ENCODE measurements at regions not wholly inside any gene's neighbourhood (a gene's known extent, or its start where the extent isn't known, plus 50 kb on each side); places are given as distances from the start of the nearest gene placed in this dataset.

DNA sequence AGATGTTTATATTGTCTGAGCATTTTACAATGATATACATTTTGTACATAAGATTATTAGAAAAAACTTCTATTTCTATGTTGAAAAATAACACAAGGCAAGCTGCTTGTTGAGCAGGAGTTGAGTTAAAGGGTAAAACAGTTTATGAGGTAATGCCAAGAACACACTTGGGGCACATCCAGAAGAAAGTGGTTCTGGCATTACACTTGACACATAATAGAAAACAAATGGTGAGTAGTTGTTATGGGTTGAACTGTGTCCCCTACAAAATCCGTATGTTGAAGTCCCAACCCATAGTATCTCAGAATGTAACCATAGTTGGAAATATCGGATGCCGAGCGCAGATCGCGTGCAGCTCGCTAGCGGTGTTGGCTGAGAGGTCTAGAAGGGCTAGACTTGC, 354.3 kb upstream of the GOT2 start:
- Histone ChIP-seq H3K36me3 (ENCODE audit: low read length) (no peaks in the 10 kb centered on the region), H3K9me3 (ENCODE audit: insufficient read depth, low read length) (no peaks in the 10 kb centered on the region), H4K20me1 (ENCODE audit: low read depth, low read length) (no peaks in the 10 kb centered on the region), H3K79me2 (ENCODE audit: insufficient read depth, low read length) (no peaks in the 10 kb centered on the region), H3K4me3 (ENCODE audit: insufficient read depth, low read length, poor library complexity, severe bottlenecking) (no peak overlapping the region), H3K9me2 (replicated peaks; ENCODE audit: insufficient read depth, low read length) (no peaks in the 10 kb centered on the region), H3K27ac (ENCODE audit: low read depth, low read length) (no peak overlapping the region), H3K9ac (ENCODE audit: low read length) (no peak overlapping the region), H2AFZ (ENCODE audit: low read depth, low read length, severe bottlenecking) (no peak overlapping the region), H3K27me3 (ENCODE audit: low read length) (no peaks in the 10 kb centered on the region), H3K4me2 (ENCODE audit: low read depth, low read length, poor library complexity, severe bottlenecking) (no peak overlapping the region), H3F3A (ENCODE audit: insufficient read depth) (no peaks in the 10 kb centered on the region)
- TF ChIP-seq, protein P1, sequence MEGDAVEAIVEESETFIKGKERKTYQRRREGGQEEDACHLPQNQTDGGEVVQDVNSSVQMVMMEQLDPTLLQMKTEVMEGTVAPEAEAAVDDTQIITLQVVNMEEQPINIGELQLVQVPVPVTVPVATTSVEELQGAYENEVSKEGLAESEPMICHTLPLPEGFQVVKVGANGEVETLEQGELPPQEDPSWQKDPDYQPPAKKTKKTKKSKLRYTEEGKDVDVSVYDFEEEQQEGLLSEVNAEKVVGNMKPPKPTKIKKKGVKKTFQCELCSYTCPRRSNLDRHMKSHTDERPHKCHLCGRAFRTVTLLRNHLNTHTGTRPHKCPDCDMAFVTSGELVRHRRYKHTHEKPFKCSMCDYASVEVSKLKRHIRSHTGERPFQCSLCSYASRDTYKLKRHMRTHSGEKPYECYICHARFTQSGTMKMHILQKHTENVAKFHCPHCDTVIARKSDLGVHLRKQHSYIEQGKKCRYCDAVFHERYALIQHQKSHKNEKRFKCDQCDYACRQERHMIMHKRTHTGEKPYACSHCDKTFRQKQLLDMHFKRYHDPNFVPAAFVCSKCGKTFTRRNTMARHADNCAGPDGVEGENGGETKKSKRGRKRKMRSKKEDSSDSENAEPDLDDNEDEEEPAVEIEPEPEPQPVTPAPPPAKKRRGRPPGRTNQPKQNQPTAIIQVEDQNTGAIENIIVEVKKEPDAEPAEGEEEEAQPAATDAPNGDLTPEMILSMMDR (IDR thresholded peaks at IDR 0.05; ENCODE audit: insufficient read depth, low read length, poor library complexity, severe bottlenecking) = no peak
- TF ChIP-seq EZH2phosphoT487 (conservative IDR thresholded peaks at IDR 0.05; ENCODE audit: low read length) = no peak

DNA sequence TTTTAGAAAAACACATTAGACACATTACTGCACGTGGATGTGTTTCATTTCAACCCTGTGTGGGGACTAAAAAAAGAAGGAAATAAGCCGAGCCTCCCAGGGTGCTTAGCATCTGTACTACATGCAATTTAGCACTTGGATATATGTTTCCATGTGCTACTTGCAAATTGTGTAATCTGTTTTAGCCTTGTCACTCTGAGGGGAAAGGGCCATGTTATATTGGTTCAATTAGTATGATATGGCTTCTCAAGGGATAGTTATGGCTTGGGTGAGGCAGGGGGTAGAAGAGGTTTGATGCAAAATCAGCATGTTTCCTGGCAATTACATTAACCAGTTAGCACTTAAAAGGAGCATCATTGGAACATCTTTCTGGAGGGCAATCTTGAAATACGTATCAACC, 353.5 kb upstream of the GOT2 start:
- Histone ChIP-seq H3K79me2 (ENCODE audit: insufficient read depth, low read length) (no peaks in the 10 kb centered on the region), H3K9me3 (ENCODE audit: insufficient read depth, low read length) (no peaks in the 10 kb centered on the region), H3K9me2 (replicated peaks; ENCODE audit: insufficient read depth, low read length) (no peaks in the 10 kb centered on the region), H3K27ac (ENCODE audit: low read depth, low read length) (no peak overlapping the region), H4K20me1 (ENCODE audit: low read depth, low read length) (no peaks in the 10 kb centered on the region), H3K9ac (ENCODE audit: low read length) (no peak overlapping the region), H3F3A (ENCODE audit: insufficient read depth) (no peaks in the 10 kb centered on the region), H3K4me2 (ENCODE audit: low read depth, low read length, poor library complexity, severe bottlenecking) (no peak overlapping the region), H3K27me3 (ENCODE audit: low read length) (no peaks in the 10 kb centered on the region), H2AFZ (ENCODE audit: low read depth, low read length, severe bottlenecking) (no peak overlapping the region), H3K4me3 (ENCODE audit: insufficient read depth, low read length, poor library complexity, severe bottlenecking) (no peak overlapping the region), H3K36me3 (ENCODE audit: low read length) (no peaks in the 10 kb centered on the region)
- TF ChIP-seq, protein P1 (IDR thresholded peaks at IDR 0.05; ENCODE audit: insufficient read depth, low read length, poor library complexity, severe bottlenecking) = no peak
- TF ChIP-seq EZH2phosphoT487 (conservative IDR thresholded peaks at IDR 0.05; ENCODE audit: low read length) = no peak

DNA sequence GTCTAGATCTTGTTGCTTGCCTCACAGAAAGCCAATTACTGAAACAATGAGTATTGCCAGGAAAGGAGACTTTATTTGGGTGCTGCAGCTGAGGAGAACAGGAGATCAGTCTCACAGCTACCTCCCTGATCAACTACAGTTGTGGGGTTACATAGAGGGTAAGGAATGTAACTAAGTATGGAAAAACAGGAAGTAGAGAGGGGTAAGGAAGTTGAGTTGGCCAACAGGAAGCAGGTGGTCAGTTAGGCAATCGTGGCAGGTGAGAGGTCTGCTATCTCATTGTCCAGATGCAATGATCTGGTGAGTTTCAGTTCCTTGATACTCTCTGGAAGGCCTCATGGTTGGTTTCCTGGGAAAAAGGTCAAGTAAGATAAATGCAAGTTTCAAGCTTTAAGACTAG, 333.1 kb upstream of the GOT2 start:
- no peak for TF ChIP-seq EZH2phosphoT487 (conservative IDR thresholded peaks at IDR 0.05; ENCODE audit: low read length)
- TF ChIP-seq, protein P1 (IDR thresholded peaks at IDR 0.05; ENCODE audit: insufficient read depth, low read length, poor library complexity, severe bottlenecking) = no peak
- no peak overlapping the region for H3K4me2 ChIP-seq (ENCODE audit: low read depth, low read length, poor library complexity, severe bottlenecking)
- H3K9ac ChIP-seq (ENCODE audit: low read length) = no peak overlapping the region
- H3K27me3 ChIP-seq (ENCODE audit: low read length) = no peaks in the 10 kb centered on the region
- no peaks in the 10 kb centered on the region for H3F3A ChIP-seq (ENCODE audit: insufficient read depth)
- no peak overlapping the region for H2AFZ ChIP-seq (ENCODE audit: low read depth, low read length, severe bottlenecking)
- no peaks in the 10 kb centered on the region for H3K9me3 ChIP-seq (ENCODE audit: insufficient read depth, low read length)
- no peaks in the 10 kb centered on the region for H4K20me1 ChIP-seq (ENCODE audit: low read depth, low read length)
- H3K9me2 ChIP-seq (replicated peaks; ENCODE audit: insufficient read depth, low read length) = no peaks in the 10 kb centered on the region
- no peaks in the 10 kb centered on the region for H3K36me3 ChIP-seq (ENCODE audit: low read length)
- no peaks in the 10 kb centered on the region for H3K79me2 ChIP-seq (ENCODE audit: insufficient read depth, low read length)
- H3K4me3 ChIP-seq (ENCODE audit: insufficient read depth, low read length, poor library complexity, severe bottlenecking) = no peak overlapping the region
- H3K27ac ChIP-seq (ENCODE audit: low read depth, low read length) = no peak overlapping the region

DNA sequence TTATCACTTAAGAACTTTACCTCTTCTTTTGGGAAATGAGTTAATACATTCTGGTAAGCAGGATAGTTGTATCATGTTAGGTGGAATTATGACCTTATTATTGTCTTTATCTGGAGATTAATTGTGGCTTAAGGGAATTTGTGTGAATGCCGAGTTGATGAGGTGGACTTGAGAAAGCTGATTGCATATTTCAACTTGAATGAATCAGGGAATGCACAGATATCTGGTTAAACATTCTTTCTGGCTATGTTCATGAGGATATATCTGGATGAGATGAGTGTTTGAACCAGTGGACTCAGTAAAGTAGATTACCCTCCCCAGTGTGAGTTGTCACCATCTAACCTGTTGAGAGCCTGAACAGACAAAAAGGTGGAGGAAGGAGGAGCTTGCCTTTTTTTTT, 326.1 kb upstream of the GOT2 start:
- Histone ChIP-seq H3F3A (ENCODE audit: insufficient read depth) (no peaks in the 10 kb centered on the region), H3K36me3 (ENCODE audit: low read length) (no peaks in the 10 kb centered on the region), H3K9me3 (ENCODE audit: insufficient read depth, low read length) (no peaks in the 10 kb centered on the region), H3K9me2 (replicated peaks; ENCODE audit: insufficient read depth, low read length) (no peaks in the 10 kb centered on the region), H3K27me3 (ENCODE audit: low read length) (no peaks in the 10 kb centered on the region), H4K20me1 (ENCODE audit: low read depth, low read length) (no peaks in the 10 kb centered on the region), H3K79me2 (ENCODE audit: insufficient read depth, low read length) (no peaks in the 10 kb centered on the region), H2AFZ (ENCODE audit: low read depth, low read length, severe bottlenecking) (no peak overlapping the region), H3K27ac (ENCODE audit: low read depth, low read length) (no peak overlapping the region), H3K9ac (ENCODE audit: low read length) (no peak overlapping the region), H3K4me2 (ENCODE audit: low read depth, low read length, poor library complexity, severe bottlenecking) (no peak overlapping the region), H3K4me3 (ENCODE audit: insufficient read depth, low read length, poor library complexity, severe bottlenecking) (no peak overlapping the region)
- no peak for TF ChIP-seq EZH2phosphoT487 (conservative IDR thresholded peaks at IDR 0.05; ENCODE audit: low read length)
- TF ChIP-seq, protein P1 (IDR thresholded peaks at IDR 0.05; ENCODE audit: insufficient read depth, low read length, poor library complexity, severe bottlenecking) = no peak

Measured in SU-DHL-6 (cell line).